B cell (primary cell): ENCODE measurements at regions not wholly inside any gene's neighbourhood (a gene's known extent, or its start where the extent isn't known, plus 50 kb on each side); places are given as distances from the start of the nearest gene placed in this dataset.

ENCODE experiments used
- ATAC-seq: fragments of 200-7000 bp; cut with Tn5 transposase; one replicate; pipeline ENCODE4 v1.10.0; 2021; ENCODE audit warnings: low read depth, mild to moderate bottlenecking, moderate number of reproducible peaks, moderate library complexity
- CTCF ChIA-PET: fragments of 350-600 bp; sonication (Branson Sonifier 250); formaldehyde crosslinking; loops from one replicate; lab custom pipeline; 2021; ENCODE audit warnings: antibody characterized with exemption, inconsistent platforms; lab: Charles Lee
- POLR2A ChIA-PET: fragments of 350-600 bp; sonication (Branson Sonifier 250); formaldehyde crosslinking; loops from one replicate; lab custom pipeline; 2021; ENCODE audit warnings: antibody characterized with exemption; lab: Charles Lee
- DNase-seq: peaks from one replicate; pipeline ENCODE4 v3.0.0; 2013
- H2AFZ ChIP-seq: 2 replicates; pipeline ENCODE4 v1.6.1; 2012; ENCODE audit warnings: mild to moderate bottlenecking, low read depth, low read length; ENCODE audit not compliant: insufficient read depth, poor library complexity, severe bottlenecking
- H3K27ac ChIP-seq, 2 donors: 1 replicate in 1 of 2; 2 replicates in 1 of 2; pipeline ENCODE4 v1.5.1; 2012 to 2013; ENCODE audit warnings: low read length in 2 of 2, mild to moderate bottlenecking in 2 of 2, moderate library complexity in 1 of 2
- H3K27me3 ChIP-seq, 4 experiments: fragments of 200-600 bp in 1 of 4; sonication (generic) in 1 of 4; replicated peaks in 1 of 4; 1 replicate in 2 of 4; 2 replicates in 2 of 4; pipeline versions ENCODE4 v1.6.1 to v1.7.0; 2013 to 2016; ENCODE audit warnings: low read length in 3 of 4, mild to moderate bottlenecking in 2 of 4, mixed read lengths in 1 of 4, moderate library complexity in 1 of 4; ENCODE audit not compliant: insufficient read depth in 4 of 4, control insufficient read depth in 3 of 4; ENCODE audit errors: control extremely low read depth in 1 of 4
- H3K36me3 ChIP-seq, 2 experiments: replicated peaks in 1 of 2; 1 replicate in 1 of 2; 2 replicates in 1 of 2; pipeline versions ENCODE4 v1.6.1 to v1.7.1; 2013; ENCODE audit warnings: low read length in 1 of 2; ENCODE audit not compliant: insufficient read depth in 2 of 2, control insufficient read depth in 1 of 2; ENCODE audit errors: control extremely low read depth in 1 of 2, extremely low read depth in 1 of 2
- H3K4me1 ChIP-seq, 2 donors: fragments of 200-600 bp in 1 of 2; sonication (generic) in 1 of 2; 1 replicate in 1 of 2; 2 replicates in 1 of 2; pipeline versions ENCODE4 v1.5.1 to v1.6.1; 2013 to 2017; ENCODE audit warnings: low read length in 2 of 2; ENCODE audit not compliant: control insufficient read depth in 2 of 2, insufficient read depth in 2 of 2
- H3K4me2 ChIP-seq: replicated peaks from 2 replicates; pipeline ENCODE3; 2012; ENCODE audit warnings: mild to moderate bottlenecking, low read depth, low read length; ENCODE audit not compliant: poor library complexity, severe bottlenecking
- H3K4me3 ChIP-seq, 5 experiments: fragments of 200-600 bp in 1 of 5; sonication (generic) in 1 of 5; 1 replicate in 3 of 5; 2 replicates in 2 of 5; pipeline versions ENCODE4 v1.5.1 to v1.7.0; 2011 to 2016; ENCODE audit warnings: low read length in 4 of 5, mild to moderate bottlenecking in 4 of 5, low read depth in 2 of 5, control low read depth in 1 of 5, moderate library complexity in 1 of 5; ENCODE audit not compliant: insufficient read depth in 1 of 5; ENCODE audit errors: control extremely low read depth in 1 of 5, extremely low read depth in 1 of 5
- H3K79me2 ChIP-seq: fragments of 200-600 bp; sonication (generic); one replicate; pipeline ENCODE4 v1.6.0; 2016; ENCODE audit warnings: low read length; ENCODE audit not compliant: control insufficient read depth, insufficient read depth
- H3K9ac ChIP-seq: fragments of 200-600 bp; sonication (generic); 2 replicates; pipeline ENCODE4 v1.6.1; 2017; ENCODE audit warnings: mild to moderate bottlenecking, low read length, moderate library complexity
- H3K9me3 ChIP-seq, 3 donors: one replicate each; pipeline versions ENCODE4 v1.6.1 to v1.7.1; 2013; ENCODE audit warnings: low read length in 2 of 3; ENCODE audit not compliant: control insufficient read depth in 2 of 3, insufficient read depth in 1 of 3; ENCODE audit errors: control extremely low read depth in 1 of 3
- H4K20me1 ChIP-seq: 2 replicates; pipeline ENCODE4 v1.6.0; 2012; ENCODE audit warnings: mild to moderate bottlenecking, low read length; ENCODE audit not compliant: insufficient read depth, control insufficient read depth, poor library complexity, severe bottlenecking
- H3K27ac Mint-ChIP-seq: one replicate; pipeline ENCODE4 v1.8.0; 2021; ENCODE audit warnings: mixed read lengths
- H3K27me3 Mint-ChIP-seq: one replicate; pipeline ENCODE4 v1.8.0; 2021; ENCODE audit warnings: mixed read lengths
- H3K4me1 Mint-ChIP-seq: one replicate; pipeline ENCODE4 v1.8.0; 2021; ENCODE audit warnings: mixed read lengths
- H3K4me3 Mint-ChIP-seq: one replicate; pipeline ENCODE4 v1.8.0; 2021; ENCODE audit warnings: mixed read lengths
- H3K9me3 Mint-ChIP-seq: one replicate; pipeline ENCODE4 v1.8.0; 2022; ENCODE audit warnings: mixed read lengths; ENCODE audit not compliant: insufficient read depth
- CTCF ChIP-seq: fragments of 200-600 bp; IDR thresholded peaks from one replicate; pipeline ENCODE4 v1.8.0; 2022; ENCODE audit warnings: antibody characterized with exemption, mild to moderate bottlenecking
- EZH2 ChIP-seq: IDR thresholded peaks from 2 replicates; pipeline ENCODE4 v1.6.1; 2012; ENCODE audit warnings: borderline replicate concordance, low read depth, mild to moderate bottlenecking, moderate library complexity, low read length; ENCODE audit not compliant: insufficient read depth, poor library complexity, severe bottlenecking
- WGBS: methylation state at CpG from one replicate; pipeline ENCODE4 v1.1.5; 2013; ENCODE audit warnings: missing lambda C conversion rate; ENCODE audit not compliant: insufficient coverage; 5-methylcytosine and 5-hydroxymethylcytosine counted together
- intact Hi-C: fragments of 100-400 bp; cut with micrococcal nuclease; formaldehyde crosslinking; loops from one replicate; pipeline ENCODE4 v1.10.0; 2022

DNA sequence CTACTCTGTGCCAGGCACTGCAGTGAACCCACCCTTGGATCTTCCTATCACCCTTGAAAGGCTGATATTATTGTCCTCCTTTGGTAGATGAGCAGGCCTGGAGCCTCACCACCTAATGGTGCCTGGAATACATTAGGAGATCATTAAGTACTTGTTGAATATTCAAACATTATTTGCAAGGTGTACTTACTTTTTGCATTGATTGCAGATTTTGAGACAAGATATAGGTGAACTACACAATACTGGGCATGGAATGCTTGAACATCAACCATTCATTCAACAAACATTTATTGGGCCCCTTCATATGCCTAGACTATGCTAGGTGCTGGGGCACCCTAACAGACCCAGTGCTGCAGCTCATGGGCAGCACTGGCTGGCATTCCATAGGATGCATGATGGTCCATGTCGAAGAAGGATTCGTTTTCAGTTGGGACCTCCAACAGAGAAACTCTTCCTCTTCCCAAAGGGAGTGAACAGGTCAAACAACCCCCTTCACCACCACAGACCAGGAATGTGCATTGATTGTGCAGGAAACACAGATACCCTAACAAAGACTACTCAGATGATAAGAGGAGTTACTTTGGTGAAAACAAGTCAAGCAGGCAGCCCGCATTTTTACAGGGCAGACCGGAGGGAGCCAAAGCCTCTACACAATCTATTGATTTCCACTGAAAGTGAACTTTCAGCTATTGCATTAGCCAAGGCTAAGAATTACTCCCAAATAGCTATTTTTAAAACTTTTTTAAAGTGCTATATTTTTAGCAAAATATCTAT, 149.6 kb upstream of the SH3BP4 start:
- no peaks in the 10 kb centered on the region for H3K36me3 ChIP-seq
- TF ChIP-seq CTCF (no peak), EZH2 (no peak)
- H3K4me1 Mint-ChIP-seq, result no peaks in the 10 kb centered on the region
- H3K4me1 ChIP-seq, result no peaks in the 10 kb centered on the region
- no peak overlapping the region for H3K9ac ChIP-seq
- no peak overlapping the region for H2AFZ ChIP-seq
- peaks cover 0 to 9% (median 0%) of the 10 kb centered on the region in 3 donors for H3K9me3 ChIP-seq
- no peak overlapping the region for H3K4me3 Mint-ChIP-seq
- H3K9me3 Mint-ChIP-seq, result no peaks in the 10 kb centered on the region
- no peaks in the 10 kb centered on the region for H4K20me1 ChIP-seq
- peaks cover 0 to 8% (median 0%) of the 10 kb centered on the region in 4 experiments for H3K27me3 ChIP-seq
- WGBS, result no CpG with 5 or more reads among the region's 4 CpGs
- no peaks in the 10 kb centered on the region for H3K79me2 ChIP-seq
- ATAC-seq (no peak), DNase-seq (no peak)
- ChIA-PET CTCF (no interaction called here), POLR2A (no interaction called here)
- intact Hi-C loops, result no loop called here
- H3K27me3 Mint-ChIP-seq, result peaks cover 16% of the 10 kb centered on the region
- H3K27ac Mint-ChIP-seq, result no peak overlapping the region
- H3K4me2 ChIP-seq, result no peak overlapping the region
- H3K4me3 ChIP-seq, result no peak overlapping the region
- H3K27ac ChIP-seq, result no peak overlapping the region

- no peak overlapping the region for H3K9ac ChIP-seq
- H3K4me1 ChIP-seq, result no peaks in the 10 kb centered on the region
- H3K4me2 ChIP-seq, result no peak overlapping the region
- H3K4me3 ChIP-seq, result no peak overlapping the region
- no peaks in the 10 kb centered on the region for H3K36me3 ChIP-seq
- WGBS, result 87% methylated on average over 11 of the region's 15 CpGs
- Mint-ChIP-seq H3K4me3 (no peak overlapping the region), H3K4me1 (no peaks in the 10 kb centered on the region), H3K9me3 (no peaks in the 10 kb centered on the region), H3K27ac (no peak overlapping the region), H3K27me3 (peaks cover 12% of the 10 kb centered on the region)
- H3K27me3 ChIP-seq, result peaks cover 0 to 11% (median 0%) of the 10 kb centered on the region in 4 experiments
- H3K79me2 ChIP-seq, result no peaks in the 10 kb centered on the region
- ChIA-PET POLR2A (no interaction called here), CTCF (no interaction called here)
- no peak overlapping the region for H3K27ac ChIP-seq
- ATAC-seq, result no peak
- H3K9me3 ChIP-seq, result no peaks in the 10 kb centered on the region
- H4K20me1 ChIP-seq, result no peaks in the 10 kb centered on the region
- TF ChIP-seq EZH2 (no peak), CTCF (no peak)
- DNase-seq, result no peak
- H2AFZ ChIP-seq, result no peak overlapping the region
- intact Hi-C loops, result no loop called here
Observed at GRCh38 chr2:234797566-234798250, 154.1 kb upstream of the SH3BP4 start.
